Sigmoid colon (tissue), 6 donors: ENCODE measurements at regions not wholly inside any gene's neighbourhood (a gene's known extent, or its start where the extent isn't known, plus 50 kb on each side); places are given as distances from the start of the nearest gene placed in this dataset.

Experiments used
- DNase-seq: peaks from one replicate; pipeline ENCODE4 v3.0.0-alpha.2; 2019
- H3K27ac ChIP-seq, 4 donors: fragments of 200-600 bp; sonication (generic); one replicate each; pipeline ENCODE4 v1.5.1; 2016 to 2019; ENCODE audit warnings: mild to moderate bottlenecking in 1 of 4
- H3K27me3 ChIP-seq, 3 donors: fragments of 200-600 bp; sonication (generic); one replicate each; pipeline ENCODE4 v1.5.1; 2019; ENCODE audit warnings: mild to moderate bottlenecking in 1 of 3
- H3K36me3 ChIP-seq, 4 donors: fragments of 200-600 bp; sonication (generic); one replicate each; pipeline ENCODE4 v1.5.1; 2016 to 2019
- H3K4me1 ChIP-seq, 4 donors: fragments of 200-600 bp; sonication (generic); one replicate each; pipeline ENCODE4 v1.5.1; 2017 to 2019
- H3K4me3 ChIP-seq, 4 donors: fragments of 200-600 bp; sonication (generic); one replicate each; pipeline ENCODE4 v1.5.1; 2017 to 2019; ENCODE audit warnings: mild to moderate bottlenecking in 2 of 4, moderate library complexity in 1 of 4
- H3K9me3 ChIP-seq, 4 donors: fragments of 200-600 bp in 3 of 4; sonication (generic) in 3 of 4; one replicate each; pipeline versions ENCODE4 v1.5.1 to v1.6.1; 2013 to 2019
- EP300 ChIP-seq, 4 donors: sonication (generic); formaldehyde crosslinking; IDR thresholded peaks; one replicate each; pipeline ENCODE4 v1.6.1; 2017; ENCODE audit warnings: antibody characterized with exemption in 4 of 4
- POLR2A ChIP-seq, 2 donors: fragments of 450-650 bp; IDR thresholded peaks; one replicate each; pipeline ENCODE4 v1.6.1; 2016; ENCODE audit warnings: antibody characterized with exemption in 2 of 2, mild to moderate bottlenecking in 2 of 2, moderate library complexity in 2 of 2
- POLR2AphosphoS5 ChIP-seq, 4 donors: sonication (generic); formaldehyde crosslinking; IDR thresholded peaks; one replicate each; pipeline ENCODE4 v1.6.1; 2017; ENCODE audit warnings: antibody characterized with exemption in 4 of 4
- WGBS, 2 donors: extraction: QIAGEN DNeasy Blood & Tissue Kit; methylation state at CpG; one replicate each; pipeline ENCODE4 v1.1.7; 2013; 5-methylcytosine and 5-hydroxymethylcytosine counted together
- intact Hi-C: fragments of 100-400 bp; cut with DNase I; formaldehyde crosslinking; loops from one replicate; pipeline ENCODE4 v1.15.1; 2023
- TF ChIP-seq, protein P1 (sequence below), 4 experiments: fragments of 450-650 bp in 3 of 4; fragments of 200-600 bp in 1 of 4; IDR thresholded peaks; one replicate each; pipeline ENCODE4 v1.5.1; 2016 to 2019; ENCODE audit warnings: antibody characterized with exemption in 4 of 4, mild to moderate bottlenecking in 3 of 4, moderate library complexity in 2 of 4
- donor health status: healthy with polysubstance abuse.
- donor health status: healthy.

DNA sequence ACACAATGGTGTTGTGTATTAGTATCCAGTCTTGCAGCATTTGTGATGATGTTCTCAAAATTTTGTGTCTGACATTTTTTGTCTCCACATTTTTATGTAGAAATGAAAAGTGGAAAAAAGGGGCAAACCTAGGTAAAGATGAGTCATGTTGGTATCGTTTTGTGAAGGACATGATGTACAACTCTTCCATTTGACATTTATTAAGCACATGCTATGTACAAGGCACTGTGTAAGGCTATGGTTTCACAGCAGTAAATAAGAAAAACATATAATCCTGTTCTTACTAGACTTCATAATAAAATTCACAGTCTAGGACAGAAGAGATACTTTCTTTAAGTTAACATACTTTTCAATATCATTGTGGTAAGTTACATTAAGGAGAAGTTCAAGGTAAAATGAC is 143.5 kb upstream of the CNTN4 start:
- Histone ChIP-seq H3K27me3 (no peaks in the 10 kb centered on the region), H3K27ac (no peak overlapping the region), H3K9me3 (no peaks in the 10 kb centered on the region), H3K36me3 (no peaks in the 10 kb centered on the region), H3K4me1 (no peaks in the 10 kb centered on the region), H3K4me3 (no peak overlapping the region)
- no peak for TF ChIP-seq POLR2A (IDR thresholded peaks at IDR 0.05)
- no peak for TF ChIP-seq EP300 (IDR thresholded peaks at IDR 0.05)
- no peak for TF ChIP-seq POLR2AphosphoS5 (IDR thresholded peaks at IDR 0.05)
- TF ChIP-seq, protein P1, sequence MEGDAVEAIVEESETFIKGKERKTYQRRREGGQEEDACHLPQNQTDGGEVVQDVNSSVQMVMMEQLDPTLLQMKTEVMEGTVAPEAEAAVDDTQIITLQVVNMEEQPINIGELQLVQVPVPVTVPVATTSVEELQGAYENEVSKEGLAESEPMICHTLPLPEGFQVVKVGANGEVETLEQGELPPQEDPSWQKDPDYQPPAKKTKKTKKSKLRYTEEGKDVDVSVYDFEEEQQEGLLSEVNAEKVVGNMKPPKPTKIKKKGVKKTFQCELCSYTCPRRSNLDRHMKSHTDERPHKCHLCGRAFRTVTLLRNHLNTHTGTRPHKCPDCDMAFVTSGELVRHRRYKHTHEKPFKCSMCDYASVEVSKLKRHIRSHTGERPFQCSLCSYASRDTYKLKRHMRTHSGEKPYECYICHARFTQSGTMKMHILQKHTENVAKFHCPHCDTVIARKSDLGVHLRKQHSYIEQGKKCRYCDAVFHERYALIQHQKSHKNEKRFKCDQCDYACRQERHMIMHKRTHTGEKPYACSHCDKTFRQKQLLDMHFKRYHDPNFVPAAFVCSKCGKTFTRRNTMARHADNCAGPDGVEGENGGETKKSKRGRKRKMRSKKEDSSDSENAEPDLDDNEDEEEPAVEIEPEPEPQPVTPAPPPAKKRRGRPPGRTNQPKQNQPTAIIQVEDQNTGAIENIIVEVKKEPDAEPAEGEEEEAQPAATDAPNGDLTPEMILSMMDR (IDR thresholded peaks at IDR 0.05) = no peak
- intact Hi-C loops = no loop called here
- WGBS, 2 donors = 61 to 79% methylated on average over 1 of the region's 1 CpG
- DNase-seq = no peak

DNA sequence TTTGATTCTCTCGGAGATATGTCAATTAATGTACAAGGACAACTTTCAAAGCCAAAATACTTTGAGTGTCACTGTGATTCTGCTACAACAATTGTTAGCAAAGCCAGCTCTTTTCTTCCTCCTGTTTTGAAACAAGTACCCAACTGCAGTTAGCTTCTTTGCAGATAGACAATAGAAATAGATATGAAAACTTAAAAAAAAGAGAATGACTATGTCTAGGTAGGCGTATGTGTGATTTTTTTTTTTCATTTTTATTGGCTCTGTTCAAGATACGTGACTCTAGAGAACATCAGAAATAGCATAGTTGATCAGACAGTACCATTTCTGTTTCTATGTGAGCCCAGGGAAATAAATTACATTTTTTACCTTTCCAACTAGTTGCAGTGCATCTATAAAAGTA is 142.9 kb upstream of the CNTN4 start:
- no peaks in the 10 kb centered on the region for H3K4me1 ChIP-seq
- H3K27ac ChIP-seq = no peak overlapping the region
- DNase-seq = no peak
- H3K27me3 ChIP-seq = no peaks in the 10 kb centered on the region
- H3K9me3 ChIP-seq = no peaks in the 10 kb centered on the region
- intact Hi-C loops = no loop called here
- TF ChIP-seq, protein P1 (IDR thresholded peaks at IDR 0.05) = no peak
- TF ChIP-seq POLR2AphosphoS5 (IDR thresholded peaks at IDR 0.05) = no peak
- TF ChIP-seq POLR2A (IDR thresholded peaks at IDR 0.05) = no peak
- no peak for TF ChIP-seq EP300 (IDR thresholded peaks at IDR 0.05)
- no peaks in the 10 kb centered on the region for H3K36me3 ChIP-seq
- H3K4me3 ChIP-seq = no peak overlapping the region
- 90 to 91% methylated on average over 3 of the region's 3 CpGs for WGBS, 2 donors

DNA sequence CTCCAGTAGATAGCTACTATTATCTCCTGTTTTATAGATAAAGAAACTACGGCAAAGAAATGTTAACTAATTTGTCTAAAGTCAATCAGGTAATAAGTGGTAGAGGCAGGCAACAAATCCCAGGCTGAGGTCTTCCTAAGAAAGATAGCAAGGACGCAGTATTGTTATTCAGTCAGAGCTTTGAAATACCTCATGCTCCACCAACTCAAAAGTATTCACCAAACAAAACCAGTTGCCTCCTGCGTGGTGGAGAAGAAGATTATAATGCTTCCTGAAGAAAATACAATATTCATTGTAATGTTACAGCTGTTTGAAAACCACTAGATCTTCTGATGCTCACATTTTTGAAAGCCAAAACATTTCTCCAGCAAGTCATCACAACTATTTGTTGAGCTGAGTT is 138.2 kb upstream of the CNTN4 start:
- Histone ChIP-seq H3K9me3 (no peaks in the 10 kb centered on the region), H3K36me3 (no peaks in the 10 kb centered on the region), H3K27me3 (no peaks in the 10 kb centered on the region), H3K4me1 (no peaks in the 10 kb centered on the region), H3K27ac (no peak overlapping the region), H3K4me3 (no peak overlapping the region)
- no peak for DNase-seq
- intact Hi-C loops = no loop called here
- WGBS, 2 donors = 84 to 94% methylated on average over 3 of the region's 3 CpGs
- TF ChIP-seq POLR2AphosphoS5 (IDR thresholded peaks at IDR 0.05) = no peak

DNA sequence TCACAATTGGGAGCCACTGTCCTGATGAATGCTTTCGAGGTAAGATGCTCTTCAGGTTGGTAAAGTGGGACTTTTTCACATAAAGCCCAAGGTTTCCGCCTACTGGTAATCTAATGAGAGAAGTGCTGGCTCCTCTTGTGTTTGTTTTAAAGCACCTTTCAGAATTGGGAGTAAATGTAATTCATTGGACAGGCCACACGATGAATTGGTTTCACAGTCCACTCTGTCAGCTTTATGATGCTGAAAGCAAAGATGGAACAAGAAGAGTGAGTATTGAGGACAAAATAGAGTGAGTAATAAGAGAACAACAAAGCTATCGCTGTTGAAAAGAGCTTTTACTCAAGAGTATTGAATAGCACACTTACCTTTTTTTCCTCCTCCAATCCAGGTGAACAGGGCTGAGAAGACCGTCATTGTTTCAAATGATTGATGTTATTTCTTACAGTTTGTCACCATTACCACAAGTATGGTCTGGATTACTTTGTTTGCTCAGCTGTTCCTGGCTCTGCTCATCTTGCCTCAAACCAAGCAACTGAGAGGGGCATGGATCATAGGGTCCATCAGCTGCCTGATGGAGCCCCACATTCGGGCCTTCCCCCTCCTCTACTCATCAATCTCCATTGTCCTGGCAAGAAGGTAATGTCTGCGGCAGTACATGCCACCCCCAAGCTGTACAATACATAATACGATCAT is 136.1 kb upstream of the CNTN4 start:
- Histone ChIP-seq H3K4me1 (no peaks in the 10 kb centered on the region), H3K4me3 (no peak overlapping the region), H3K9me3 (no peaks in the 10 kb centered on the region), H3K27me3 (no peaks in the 10 kb centered on the region), H3K27ac (no peak overlapping the region), H3K36me3 (no peaks in the 10 kb centered on the region)
- WGBS, 2 donors = 84 to 88% methylated on average over 8 of the region's 8 CpGs
- TF ChIP-seq POLR2AphosphoS5 (IDR thresholded peaks at IDR 0.05) = no peak
- TF ChIP-seq POLR2A (IDR thresholded peaks at IDR 0.05) = no peak
- no peak for TF ChIP-seq EP300 (IDR thresholded peaks at IDR 0.05)
- TF ChIP-seq, protein P1 (IDR thresholded peaks at IDR 0.05) = no peak
- intact Hi-C loops = no loop called here
- no peak for DNase-seq

DNA sequence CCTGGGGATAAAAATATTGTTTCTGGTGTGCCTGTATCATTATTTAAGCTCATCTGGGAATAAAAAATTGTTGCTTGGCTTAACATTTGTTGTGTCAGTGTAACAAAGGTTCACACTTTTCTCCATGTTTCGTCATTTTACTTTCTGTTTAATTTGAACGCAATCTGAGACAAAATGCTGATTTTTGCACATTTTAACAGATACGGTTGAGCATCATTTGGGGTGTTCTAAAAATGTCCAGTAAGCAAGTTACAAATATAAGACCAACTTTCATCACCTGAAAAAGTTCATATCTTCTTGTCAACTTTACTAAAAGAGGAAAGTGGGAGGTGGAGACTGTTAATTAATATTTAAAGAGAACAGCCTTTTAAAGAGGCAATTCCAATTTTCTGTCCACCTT is 134.8 kb upstream of the CNTN4 start:
- no peak overlapping the region for H3K27ac ChIP-seq
- no peak for DNase-seq
- 90 to 92% methylated on average over 3 of the region's 3 CpGs for WGBS, 2 donors
- H3K4me1 ChIP-seq = no peaks in the 10 kb centered on the region
- H3K36me3 ChIP-seq = no peaks in the 10 kb centered on the region
- intact Hi-C loops = no loop called here
- no peak overlapping the region for H3K4me3 ChIP-seq
- H3K27me3 ChIP-seq = no peaks in the 10 kb centered on the region
- no peak for TF ChIP-seq EP300 (IDR thresholded peaks at IDR 0.05)
- TF ChIP-seq POLR2A (IDR thresholded peaks at IDR 0.05) = no peak
- TF ChIP-seq, protein P1 (IDR thresholded peaks at IDR 0.05) = no peak
- TF ChIP-seq POLR2AphosphoS5 (IDR thresholded peaks at IDR 0.05) = no peak
- no peaks in the 10 kb centered on the region for H3K9me3 ChIP-seq
